ENCODE measurements at regions not wholly inside any gene's neighbourhood (a gene's known extent, or its start where the extent isn't known, plus 50 kb on each side); places are given as distances from the start of the nearest gene placed in this dataset.

GRCh38 chr2:8529706-8530277 is 152.1 kb upstream of the ID2 start:
- Histone ChIP-seq H3K4me3 (no peak overlapping the region), H3K27ac (no peak overlapping the region)

DNA sequence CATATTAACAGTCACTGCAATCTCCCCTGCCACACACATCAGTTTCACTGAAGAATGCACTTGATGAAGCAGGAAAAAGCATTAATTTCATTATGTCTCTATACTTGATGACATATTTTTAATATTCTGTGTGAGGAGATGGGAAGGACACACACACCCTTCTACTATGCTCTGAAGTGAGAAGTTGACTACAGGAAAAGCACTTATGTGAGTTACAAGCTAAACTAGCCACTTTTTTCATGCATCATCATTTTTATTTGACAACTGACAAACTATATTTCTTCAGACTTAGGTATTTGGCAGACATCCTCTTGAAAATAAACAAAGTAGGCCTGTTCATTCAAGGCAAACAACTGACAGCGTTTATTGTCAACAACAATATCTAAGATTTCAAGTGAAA is 150.4 kb upstream of the ID2 start:
- Histone ChIP-seq H3K4me3 (no peak overlapping the region), H3K27ac (no peak overlapping the region)

GRCh38 chr2:8532438-8532837 is 149.4 kb upstream of the ID2 start:
- H3K4me3 ChIP-seq, result no peak overlapping the region
- no peak overlapping the region for H3K27ac ChIP-seq

- Histone ChIP-seq H3K27ac (peak overlapping the region in 7 of 21 experiments; percentile 38 to 77 (median 65)), H3K4me3 (no peak overlapping the region)
These were observed 147.9 kb upstream of the ID2 start for GRCh38 chr2:8533923-8534322.

DNA sequence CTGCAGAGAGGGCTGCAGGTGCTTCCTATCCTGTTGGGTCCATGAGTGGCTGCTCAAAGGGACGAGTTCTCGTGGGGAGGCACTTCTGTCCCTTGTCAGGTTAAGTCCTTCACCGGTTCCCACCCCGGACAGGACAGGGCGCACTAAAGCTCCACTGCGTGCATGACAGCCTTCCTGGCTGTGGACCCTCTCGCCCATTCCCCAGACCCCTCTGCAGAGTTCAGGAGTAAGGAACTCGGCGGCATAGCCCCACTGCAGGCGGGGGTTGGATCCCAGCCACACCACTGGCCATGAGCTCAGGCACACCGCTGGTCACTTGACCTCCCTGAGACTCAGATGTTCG is 147.5 kb upstream of the ID2 start:
- Histone ChIP-seq H3K27ac (peak overlapping the region in 14 of 21 experiments; percentile 18 to 82 (median 68)), H3K4me3 (no peak overlapping the region)

DNA sequence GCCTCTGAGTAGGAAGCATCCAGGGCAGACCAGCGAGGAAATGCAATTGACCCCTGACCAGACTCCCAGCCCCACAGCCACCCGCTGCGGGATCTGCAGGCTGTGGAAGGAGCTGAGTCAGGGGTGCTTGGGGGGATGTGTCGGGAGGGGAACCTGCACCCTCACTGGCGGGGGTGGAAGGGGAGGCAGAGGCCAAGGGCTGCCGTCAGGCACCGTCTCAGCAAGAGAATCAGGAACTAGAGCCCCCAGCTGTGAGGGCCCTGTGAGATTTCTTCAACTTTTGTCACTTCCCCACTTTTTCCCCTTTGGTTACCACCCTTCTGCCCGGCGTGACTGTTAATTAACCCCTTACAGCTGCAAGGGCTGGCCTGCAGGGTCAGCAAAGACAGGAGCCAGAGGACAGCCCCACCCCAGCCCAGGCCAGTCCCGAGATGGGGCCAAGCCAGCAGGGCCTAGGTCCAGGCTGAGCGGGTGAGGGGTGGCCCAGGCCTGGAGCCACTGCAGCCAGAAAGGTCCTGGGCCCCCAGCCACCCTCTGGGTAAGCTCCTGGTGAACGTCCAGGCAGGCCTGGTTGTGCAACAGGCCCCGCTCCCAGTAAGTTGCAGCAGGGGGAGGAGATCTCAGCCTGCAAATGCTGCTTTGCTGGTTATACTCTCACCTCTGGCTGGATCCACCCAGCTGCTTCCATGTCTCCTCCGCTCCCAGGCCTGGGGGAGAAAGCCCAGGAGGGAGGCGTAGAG is 147.0 kb upstream of the ID2 start:
- H3K4me3 ChIP-seq, result no peak overlapping the region
- H3K27ac ChIP-seq, result peak overlapping the region in 20 of 21 experiments; percentile 5 to 82 (median 63)

- Histone ChIP-seq H3K27ac (peak overlapping the region in 20 of 21 experiments; percentile 4 to 82 (median 61)), H3K4me3 (no peak overlapping the region)
These were observed 146.4 kb upstream of the ID2 start for GRCh38 chr2:8535469-8535795.

GRCh38 chr2:8535821-8536685 is 145.8 kb upstream of the ID2 start:
- H3K27ac ChIP-seq, result peak overlapping the region in 18 of 21 experiments; percentile 4 to 82 (median 66)
- H3K4me3 ChIP-seq, result no peak overlapping the region

- Histone ChIP-seq H3K27ac (peak overlapping the region in 12 of 21 experiments; percentile 9 to 82 (median 65)), H3K4me3 (no peak overlapping the region)
These were observed 144.9 kb upstream of the ID2 start for GRCh38 chr2:8536686-8537561.

DNA sequence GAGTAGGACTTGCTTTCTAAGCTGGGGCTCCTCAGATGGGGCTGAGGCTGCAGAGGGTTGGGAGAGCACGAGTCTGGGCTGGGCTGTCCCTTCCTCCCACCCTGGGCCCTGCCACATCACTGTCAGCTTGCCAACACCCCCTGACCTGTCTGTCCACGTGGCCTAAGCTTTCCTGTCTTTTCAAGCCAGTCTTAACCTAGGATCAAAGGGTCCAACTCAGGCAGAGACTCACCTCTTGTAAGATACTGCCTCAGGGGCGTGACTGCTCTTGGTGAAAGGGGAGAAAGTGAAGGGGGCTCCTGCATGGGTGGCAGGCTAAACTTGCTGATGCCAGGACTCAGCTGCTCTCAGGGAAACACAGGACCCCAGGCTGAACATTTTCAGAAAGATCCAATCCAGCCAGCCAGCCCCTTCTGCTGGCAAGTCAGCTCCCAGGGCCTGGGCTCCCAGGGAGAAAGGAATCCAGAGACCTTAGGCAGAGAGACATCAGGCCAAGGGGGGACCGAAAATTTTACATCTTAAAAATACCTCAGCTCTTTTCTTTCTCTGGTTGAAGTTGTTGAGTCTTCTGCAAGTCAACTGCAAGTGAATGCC is 144.2 kb upstream of the ID2 start:
- Histone ChIP-seq H3K4me3 (no peak overlapping the region), H3K27ac (peak overlapping the region in 4 of 21 experiments; percentile 46 to 63 (median 50))

- peak overlapping the region in 4 of 21 experiments; percentile 11 to 76 (median 40) for H3K27ac ChIP-seq
- H3K4me3 ChIP-seq, result no peak overlapping the region
These were observed 143.3 kb upstream of the ID2 start for GRCh38 chr2:8538531-8538930.

DNA sequence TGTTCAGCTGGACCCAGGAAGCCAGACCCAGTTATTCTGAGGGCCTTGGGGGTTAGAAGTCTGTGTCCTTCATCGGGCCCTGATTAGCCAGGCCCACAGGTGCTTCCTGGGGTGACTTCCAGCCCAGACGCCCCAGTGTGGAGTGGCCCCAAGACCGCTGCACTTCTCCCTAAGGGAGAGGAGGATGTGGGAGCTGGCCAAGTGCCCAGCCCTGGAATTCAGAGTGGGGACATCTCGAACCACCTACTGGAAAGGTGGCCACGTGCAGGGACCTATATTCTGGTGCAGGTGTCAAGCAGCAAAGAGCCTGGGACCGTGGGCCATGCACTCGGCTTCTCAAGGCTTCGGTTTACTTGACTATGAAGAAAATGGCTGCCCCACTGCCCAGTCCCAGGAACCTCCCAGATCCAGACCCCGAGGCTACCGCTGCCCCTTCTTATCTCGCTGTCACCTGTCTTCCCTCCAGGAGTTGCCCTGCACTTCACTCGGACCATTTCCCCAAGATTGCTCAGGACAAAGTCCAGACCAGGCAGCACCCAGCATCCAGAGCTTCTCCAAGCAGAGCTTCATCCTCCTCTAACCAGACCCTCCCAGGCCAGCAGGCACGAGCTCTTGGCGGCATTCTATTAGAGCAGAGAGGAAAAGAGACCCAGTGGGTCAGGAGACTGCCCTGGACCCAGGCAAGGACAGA is 142.8 kb upstream of the ID2 start:
- no peak overlapping the region for H3K4me3 ChIP-seq
- H3K27ac ChIP-seq, result peak overlapping the region in 18 of 21 experiments; percentile 19 to 76 (median 60)

DNA sequence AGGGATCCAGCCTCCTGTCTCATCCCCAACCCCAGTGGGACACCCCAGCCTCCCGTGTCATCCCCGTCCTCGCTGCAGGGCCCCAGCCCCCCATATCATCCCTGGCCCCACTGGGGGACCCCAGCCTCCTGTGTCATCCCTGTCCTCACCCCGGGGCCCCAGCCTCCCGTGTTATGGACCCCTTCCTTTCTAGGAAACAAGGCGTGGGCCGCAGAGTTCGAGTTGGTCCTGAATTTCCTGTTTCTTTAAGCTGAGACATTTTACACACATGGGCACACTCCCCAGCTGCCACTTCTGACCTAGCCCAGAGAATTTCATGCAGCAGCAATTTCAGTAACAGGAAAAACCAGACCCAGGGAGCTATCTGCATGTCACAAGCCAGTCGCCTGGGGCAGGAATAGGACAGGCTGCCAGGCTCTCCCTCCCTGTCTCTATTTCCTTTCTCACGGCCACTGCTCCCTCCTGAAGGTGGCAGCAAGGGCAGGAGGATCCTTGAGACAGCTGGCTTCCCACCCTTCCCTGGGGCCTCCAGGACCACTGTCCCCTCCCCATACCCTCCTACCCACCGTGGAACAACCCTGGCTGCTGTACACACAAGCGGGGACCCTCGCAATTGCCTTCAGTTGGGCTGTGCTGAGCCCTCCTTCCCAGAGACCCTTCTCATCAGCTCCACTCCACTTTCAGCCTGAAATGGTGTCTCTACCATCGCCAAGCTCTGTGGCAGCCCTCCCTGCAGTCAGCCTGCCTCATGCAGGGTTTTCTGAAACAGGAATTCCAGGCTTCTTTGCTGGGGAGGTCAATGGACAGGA is 141.9 kb upstream of the ID2 start:
- Histone ChIP-seq H3K27ac (peak overlapping the region in 20 of 21 experiments; percentile 19 to 76 (median 60)), H3K4me3 (no peak overlapping the region)

DNA sequence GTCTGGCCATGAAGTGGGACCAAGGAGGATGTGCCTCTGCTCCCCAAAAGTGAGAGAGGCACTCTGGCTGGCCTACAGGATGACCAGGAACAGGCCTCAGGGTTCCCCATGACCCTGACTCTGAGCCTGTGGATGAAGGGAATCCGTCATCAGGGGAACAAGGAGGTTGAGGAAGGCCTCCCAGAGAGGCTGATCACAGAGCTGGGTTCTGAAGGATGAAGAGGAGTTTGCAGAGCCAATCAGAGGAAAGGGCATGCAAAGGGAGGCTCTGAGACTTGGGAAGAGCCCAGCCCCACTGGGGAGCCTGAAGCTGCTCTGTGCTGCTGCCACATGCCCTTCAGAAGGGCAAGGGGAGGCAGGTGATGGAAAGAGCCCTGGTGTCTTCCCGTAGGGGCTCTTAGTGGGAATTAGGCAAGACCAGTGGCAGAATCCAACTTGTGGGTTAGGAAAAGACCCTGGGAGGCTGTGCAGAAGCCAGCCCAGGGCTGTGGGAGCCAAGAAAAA is 141.3 kb upstream of the ID2 start:
- H3K27ac ChIP-seq, result peak overlapping the region in 19 of 21 experiments; percentile 6 to 76 (median 59)
- H3K4me3 ChIP-seq, result no peak overlapping the region

DNA sequence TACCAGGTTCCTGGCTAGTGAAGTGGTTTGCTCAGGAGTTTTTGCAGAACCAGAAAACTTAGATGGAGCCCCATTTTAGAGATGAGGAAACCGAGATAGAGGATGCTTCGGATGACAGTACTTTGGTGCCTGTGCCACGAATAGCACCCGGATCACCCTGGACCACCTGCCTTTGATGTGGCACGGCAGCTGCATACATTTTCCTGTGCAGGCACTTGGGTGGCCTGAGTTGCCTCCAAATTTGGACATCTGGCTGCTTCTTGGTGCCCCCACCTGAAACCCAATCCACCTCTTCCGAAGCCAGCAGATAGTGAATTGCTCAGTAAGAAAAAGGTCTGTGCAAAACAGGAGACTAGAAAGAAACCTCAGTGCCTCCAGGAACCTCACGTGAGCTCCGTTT is 140.6 kb upstream of the ID2 start:
- Histone ChIP-seq H3K27ac (peak overlapping the region in 5 of 21 experiments; percentile 10 to 69 (median 32)), H3K4me3 (no peak overlapping the region)

DNA sequence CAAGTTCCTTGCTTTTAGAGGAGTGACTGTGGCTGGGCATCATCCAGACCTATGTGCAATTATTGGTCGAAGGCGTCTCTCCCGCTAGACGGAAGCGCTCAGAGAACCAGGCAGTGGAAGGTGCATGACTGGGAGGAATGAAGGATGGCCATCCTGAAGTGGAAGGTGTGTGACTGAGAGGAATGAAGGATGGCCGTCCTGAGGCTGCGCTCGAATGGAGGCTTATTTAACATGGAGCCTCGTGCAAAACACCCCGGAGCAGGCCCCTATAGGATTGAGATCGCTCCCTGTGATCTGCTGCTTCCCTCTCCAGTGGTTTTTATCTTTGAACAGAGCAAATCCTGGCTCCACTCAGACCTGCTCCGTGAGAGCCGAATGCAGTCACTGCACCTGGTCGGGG is 140.2 kb upstream of the ID2 start:
- H3K27ac ChIP-seq, result peak overlapping the region in 3 of 21 experiments; percentile 83 to 94 (median 93)

GRCh38 chr2:8542381-8543059 is 139.3 kb upstream of the ID2 start:
- Histone ChIP-seq H3K4me3 (no peak overlapping the region), H3K27ac (peak overlapping the region in 20 of 21 experiments; percentile 33 to 94 (median 74))

More for the DNA sequence above, 140.2 kb upstream of the ID2 start:
- H3K4me3 ChIP-seq, result no peak overlapping the region
